ENCODE measurements at regions not wholly inside any gene's neighbourhood (a gene's known extent, or its start where the extent isn't known, plus 50 kb on each side); places are given as distances from the start of the nearest gene placed in this dataset.

GRCh38 chr1:58082596-58082995 lies 463.9 kb downstream of the OMA1 start:
- no peak for TF ChIP-seq CTCF (IDR thresholded peaks at IDR 0.05)
- no peak for TF ChIP-seq EZH2 (IDR thresholded peaks at IDR 0.05)
- TF ChIP-seq EZH2phosphoT487 (IDR thresholded peaks at IDR 0.05), result no peak

Measured in neural progenitor cell (in vitro differentiated cells).